22Rv1 (cell line): ENCODE measurements at regions not wholly inside any gene's neighbourhood (a gene's known extent, or its start where the extent isn't known, plus 50 kb on each side); places are given as distances from the start of the nearest gene placed in this dataset.

Experiments used
- H3K27ac ChIP-seq: fragments of 450-650 bp; 2 replicates; pipeline ENCODE4 v1.5.1; 2017
- CTCF ChIP-seq: fragments of 450-650 bp; IDR thresholded peaks from 2 replicates; pipeline ENCODE4 v1.5.1; 2017; ENCODE audit warnings: mild to moderate bottlenecking
- ZFX ChIP-seq: fragments of 450-650 bp; IDR thresholded peaks from 2 replicates; pipeline ENCODE4 v1.6.1; 2017; ENCODE audit warnings: antibody characterized with exemption, borderline replicate concordance

- TF ChIP-seq CTCF (no peak), ZFX (no peak)
- no peak overlapping the region for H3K27ac ChIP-seq
These were observed 116.9 kb upstream of the TIAM1 start for GRCh38 chr21:31460980-31461379.

DNA sequence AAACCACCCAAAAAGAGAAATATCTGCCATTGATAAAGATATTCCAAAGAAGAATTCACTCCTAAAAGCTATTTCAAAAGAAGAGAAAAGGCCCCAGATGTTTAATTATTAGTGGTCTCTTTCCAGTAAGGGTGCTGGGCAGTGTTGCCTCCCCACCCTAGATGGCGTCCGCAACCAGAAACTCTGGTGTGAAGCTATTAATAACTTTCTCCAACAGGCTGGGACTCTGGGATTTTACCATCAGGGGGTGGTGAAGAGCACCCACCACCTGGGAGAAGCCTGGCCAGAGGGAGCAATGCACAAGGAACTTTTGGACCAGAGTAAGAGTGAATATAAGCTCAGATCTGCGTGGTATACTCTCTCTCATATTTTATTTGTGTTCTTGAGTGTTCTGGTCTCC lies 115.4 kb upstream of the TIAM1 start:
- no peak for TF ChIP-seq ZFX
- no peak for TF ChIP-seq CTCF
- H3K27ac ChIP-seq: no peak overlapping the region

- TF ChIP-seq ZFX (no peak), CTCF (no peak)
- no peak overlapping the region for H3K27ac ChIP-seq
These were observed 113.6 kb upstream of the TIAM1 start for GRCh38 chr21:31457675-31458074.

DNA sequence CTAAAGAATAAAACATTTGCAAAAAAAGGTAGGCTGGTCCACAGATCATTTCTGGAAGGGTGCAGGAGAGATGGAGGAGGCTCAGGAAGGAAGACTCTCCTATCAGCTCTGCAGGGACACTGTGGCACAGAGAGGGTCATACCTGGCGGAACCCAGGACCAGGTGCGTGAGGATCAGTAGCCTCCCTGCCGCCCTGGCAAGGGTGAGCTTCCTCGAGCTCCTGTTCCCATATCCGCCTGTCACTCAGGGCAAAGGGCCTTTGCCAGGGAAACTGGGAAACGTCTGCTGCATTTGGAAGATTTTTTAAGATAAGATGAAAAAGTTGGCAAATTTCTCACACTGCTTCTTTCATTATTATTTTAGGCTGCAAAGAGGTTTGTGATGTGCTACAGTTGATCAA lies 112.1 kb upstream of the TIAM1 start:
- TF ChIP-seq ZFX: no peak
- TF ChIP-seq CTCF: no peak
- no peak overlapping the region for H3K27ac ChIP-seq

DNA sequence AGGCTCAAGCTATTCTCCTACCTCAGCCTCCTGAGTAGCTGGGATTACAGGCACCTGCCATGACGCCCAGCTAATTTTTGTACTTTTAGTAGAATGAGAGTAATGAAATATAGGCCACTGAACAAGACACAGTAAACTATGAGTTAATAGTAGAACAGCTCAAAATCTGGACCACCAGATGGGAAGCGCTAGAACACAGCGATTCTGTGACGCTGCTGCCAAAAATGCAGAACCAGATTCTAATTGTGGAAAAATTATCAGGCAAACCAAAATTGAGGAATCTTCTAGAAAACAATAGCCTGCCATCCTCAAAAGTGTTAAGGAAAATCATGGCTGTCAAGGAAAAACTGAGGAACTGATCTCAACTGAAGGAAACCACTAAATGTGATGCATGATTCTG lies 111.4 kb upstream of the TIAM1 start:
- TF ChIP-seq ZFX (no peak), CTCF (no peak)
- no peak overlapping the region for H3K27ac ChIP-seq

DNA sequence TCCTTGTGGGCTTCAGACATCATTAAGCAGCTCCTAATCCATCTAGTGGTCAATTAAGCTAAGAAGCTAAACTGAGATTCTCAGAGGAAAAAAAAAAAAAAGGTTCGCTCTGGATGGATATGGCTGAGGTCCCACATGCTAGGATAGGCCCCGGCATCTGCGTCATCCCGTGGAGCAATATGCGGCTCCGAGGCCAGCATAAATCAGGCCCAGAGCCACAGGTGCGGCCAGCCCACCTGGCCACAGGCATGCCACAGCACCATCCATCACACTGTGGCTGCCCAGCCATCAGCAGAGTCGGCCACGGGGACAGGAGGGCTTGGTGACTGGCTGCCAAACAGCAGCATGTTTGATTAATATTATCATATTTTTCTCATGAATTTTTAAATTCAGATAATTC lies 106.9 kb upstream of the TIAM1 start:
- no peak overlapping the region for H3K27ac ChIP-seq
- TF ChIP-seq CTCF: no peak
- TF ChIP-seq ZFX: no peak

- H3K27ac ChIP-seq: no peak overlapping the region
- TF ChIP-seq ZFX: no peak
- TF ChIP-seq CTCF: no peak
These were observed 106.0 kb upstream of the TIAM1 start for GRCh38 chr21:31449921-31450535.
